ENCODE measurements at regions not wholly inside any gene's neighbourhood (a gene's known extent, or its start where the extent isn't known, plus 50 kb on each side); places are given as distances from the start of the nearest gene placed in this dataset.

GRCh38 chr2:238745997-238746396, 101.9 kb upstream of the TWIST2 start:
- H3K27me3 ChIP-seq (ENCODE audit: insufficient read depth, poor library complexity, severe bottlenecking), result no peaks in the 10 kb centered on the region
- no peak for DNase-seq (ENCODE audit: low read depth in 1 of 2, low spot score in 1 of 2)
- TF ChIP-seq SPI1 (IDR thresholded peaks at IDR 0.05; ENCODE audit: borderline replicate concordance, low read depth), result no peak
- TF ChIP-seq, protein P1, sequence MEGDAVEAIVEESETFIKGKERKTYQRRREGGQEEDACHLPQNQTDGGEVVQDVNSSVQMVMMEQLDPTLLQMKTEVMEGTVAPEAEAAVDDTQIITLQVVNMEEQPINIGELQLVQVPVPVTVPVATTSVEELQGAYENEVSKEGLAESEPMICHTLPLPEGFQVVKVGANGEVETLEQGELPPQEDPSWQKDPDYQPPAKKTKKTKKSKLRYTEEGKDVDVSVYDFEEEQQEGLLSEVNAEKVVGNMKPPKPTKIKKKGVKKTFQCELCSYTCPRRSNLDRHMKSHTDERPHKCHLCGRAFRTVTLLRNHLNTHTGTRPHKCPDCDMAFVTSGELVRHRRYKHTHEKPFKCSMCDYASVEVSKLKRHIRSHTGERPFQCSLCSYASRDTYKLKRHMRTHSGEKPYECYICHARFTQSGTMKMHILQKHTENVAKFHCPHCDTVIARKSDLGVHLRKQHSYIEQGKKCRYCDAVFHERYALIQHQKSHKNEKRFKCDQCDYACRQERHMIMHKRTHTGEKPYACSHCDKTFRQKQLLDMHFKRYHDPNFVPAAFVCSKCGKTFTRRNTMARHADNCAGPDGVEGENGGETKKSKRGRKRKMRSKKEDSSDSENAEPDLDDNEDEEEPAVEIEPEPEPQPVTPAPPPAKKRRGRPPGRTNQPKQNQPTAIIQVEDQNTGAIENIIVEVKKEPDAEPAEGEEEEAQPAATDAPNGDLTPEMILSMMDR (IDR thresholded peaks at IDR 0.05; ENCODE audit: insufficient read depth, low read length), result no peak
- no peak for TF ChIP-seq GABPA (IDR thresholded peaks at IDR 0.05; ENCODE audit: low read depth)
- TF ChIP-seq, protein P2, sequence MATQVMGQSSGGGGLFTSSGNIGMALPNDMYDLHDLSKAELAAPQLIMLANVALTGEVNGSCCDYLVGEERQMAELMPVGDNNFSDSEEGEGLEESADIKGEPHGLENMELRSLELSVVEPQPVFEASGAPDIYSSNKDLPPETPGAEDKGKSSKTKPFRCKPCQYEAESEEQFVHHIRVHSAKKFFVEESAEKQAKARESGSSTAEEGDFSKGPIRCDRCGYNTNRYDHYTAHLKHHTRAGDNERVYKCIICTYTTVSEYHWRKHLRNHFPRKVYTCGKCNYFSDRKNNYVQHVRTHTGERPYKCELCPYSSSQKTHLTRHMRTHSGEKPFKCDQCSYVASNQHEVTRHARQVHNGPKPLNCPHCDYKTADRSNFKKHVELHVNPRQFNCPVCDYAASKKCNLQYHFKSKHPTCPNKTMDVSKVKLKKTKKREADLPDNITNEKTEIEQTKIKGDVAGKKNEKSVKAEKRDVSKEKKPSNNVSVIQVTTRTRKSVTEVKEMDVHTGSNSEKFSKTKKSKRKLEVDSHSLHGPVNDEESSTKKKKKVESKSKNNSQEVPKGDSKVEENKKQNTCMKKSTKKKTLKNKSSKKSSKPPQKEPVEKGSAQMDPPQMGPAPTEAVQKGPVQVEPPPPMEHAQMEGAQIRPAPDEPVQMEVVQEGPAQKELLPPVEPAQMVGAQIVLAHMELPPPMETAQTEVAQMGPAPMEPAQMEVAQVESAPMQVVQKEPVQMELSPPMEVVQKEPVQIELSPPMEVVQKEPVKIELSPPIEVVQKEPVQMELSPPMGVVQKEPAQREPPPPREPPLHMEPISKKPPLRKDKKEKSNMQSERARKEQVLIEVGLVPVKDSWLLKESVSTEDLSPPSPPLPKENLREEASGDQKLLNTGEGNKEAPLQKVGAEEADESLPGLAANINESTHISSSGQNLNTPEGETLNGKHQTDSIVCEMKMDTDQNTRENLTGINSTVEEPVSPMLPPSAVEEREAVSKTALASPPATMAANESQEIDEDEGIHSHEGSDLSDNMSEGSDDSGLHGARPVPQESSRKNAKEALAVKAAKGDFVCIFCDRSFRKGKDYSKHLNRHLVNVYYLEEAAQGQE (IDR thresholded peaks at IDR 0.05; ENCODE audit: insufficient replicate concordance, low read depth), result no peak
- TF ChIP-seq POLR2AphosphoS5 (IDR thresholded peaks at IDR 0.05; ENCODE audit: low read depth), result no peak
- no peak overlapping the region for H3K4me3 ChIP-seq (replicated peaks; ENCODE audit: insufficient read depth, low read length)
- H3K27ac ChIP-seq (replicated peaks), result no peak overlapping the region

GRCh38 chr2:238747114-238747513, 100.8 kb upstream of the TWIST2 start:
- no peak for DNase-seq (ENCODE audit: low read depth in 1 of 2, low spot score in 1 of 2)
- Histone ChIP-seq H3K27me3 (ENCODE audit: insufficient read depth, poor library complexity, severe bottlenecking) (no peaks in the 10 kb centered on the region), H3K27ac (replicated peaks) (no peak overlapping the region), H3K4me3 (replicated peaks; ENCODE audit: insufficient read depth, low read length) (no peak overlapping the region)
- TF ChIP-seq SPI1 (IDR thresholded peaks at IDR 0.05; ENCODE audit: borderline replicate concordance, low read depth) (no peak), POLR2AphosphoS5 (IDR thresholded peaks at IDR 0.05; ENCODE audit: low read depth) (no peak), GABPA (IDR thresholded peaks at IDR 0.05; ENCODE audit: low read depth) (no peak)
- TF ChIP-seq, protein P1 (IDR thresholded peaks at IDR 0.05; ENCODE audit: insufficient read depth, low read length), result no peak
- TF ChIP-seq, protein P2 (IDR thresholded peaks at IDR 0.05; ENCODE audit: insufficient replicate concordance, low read depth), result no peak

DNA sequence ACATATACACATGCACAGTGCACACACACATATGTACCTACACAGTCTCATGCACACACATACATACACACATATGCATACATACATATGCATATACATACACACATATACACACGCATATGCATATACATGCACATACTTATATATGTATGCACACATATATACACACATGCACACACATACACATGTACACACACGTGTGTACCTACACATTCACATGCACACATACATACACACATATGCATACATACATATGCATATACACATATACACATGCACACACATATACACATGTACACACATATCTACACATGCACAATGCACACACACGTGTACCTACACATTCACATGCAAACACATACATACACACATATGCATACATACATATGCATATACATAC, 100.3 kb upstream of the TWIST2 start:
- no peak overlapping the region for H3K4me3 ChIP-seq (replicated peaks; ENCODE audit: insufficient read depth, low read length)
- no peak for DNase-seq (ENCODE audit: low read depth in 1 of 2, low spot score in 1 of 2)
- no peaks in the 10 kb centered on the region for H3K27me3 ChIP-seq (ENCODE audit: insufficient read depth, poor library complexity, severe bottlenecking)
- TF ChIP-seq, protein P1 (IDR thresholded peaks at IDR 0.05; ENCODE audit: insufficient read depth, low read length), result no peak
- TF ChIP-seq, protein P2 (IDR thresholded peaks at IDR 0.05; ENCODE audit: insufficient replicate concordance, low read depth), result no peak
- TF ChIP-seq POLR2AphosphoS5 (IDR thresholded peaks at IDR 0.05; ENCODE audit: low read depth), result no peak
- no peak for TF ChIP-seq GABPA (IDR thresholded peaks at IDR 0.05; ENCODE audit: low read depth)
- no peak for TF ChIP-seq SPI1 (IDR thresholded peaks at IDR 0.05; ENCODE audit: borderline replicate concordance, low read depth)
- no peak overlapping the region for H3K27ac ChIP-seq (replicated peaks)

Data from HL-60 (cell line).